Heart right ventricle (tissue), 16 donors: ENCODE measurements at regions not wholly inside any gene's neighbourhood (a gene's known extent, or its start where the extent isn't known, plus 50 kb on each side); places are given as distances from the start of the nearest gene placed in this dataset.

Source experiments
- ATAC-seq, 8 donors: fragments of 200-7000 bp; cut with Tn5 transposase; one replicate each; pipeline ENCODE4 v1.9.1; 2020; ENCODE audit warnings: mild to moderate bottlenecking in 8 of 8, moderate library complexity in 8 of 8, moderate number of reproducible peaks in 1 of 8
- DNase-seq, 2 donors: peaks; one replicate each; pipeline ENCODE4 v3.0.0-alpha.2; 2020
- H3K27ac ChIP-seq, 10 donors: fragments of 200-600 bp; sonication (generic) in 2 of 10; one replicate each; pipeline versions ENCODE4 v1.5.0 to v1.8.0; 2020 to 2022; ENCODE audit warnings: mild to moderate bottlenecking in 3 of 10
- H3K27me3 ChIP-seq, 7 donors: fragments of 200-600 bp; one replicate each; pipeline ENCODE4 v1.8.0; 2021 to 2022; ENCODE audit warnings: mild to moderate bottlenecking in 2 of 7
- H3K36me3 ChIP-seq, 9 donors: fragments of 200-600 bp; sonication (generic) in 1 of 9; one replicate each; pipeline versions ENCODE4 v1.5.0 to v1.8.0; 2020 to 2022; ENCODE audit warnings: mild to moderate bottlenecking in 2 of 9
- H3K4me1 ChIP-seq, 9 donors: fragments of 200-600 bp; sonication (generic) in 1 of 9; one replicate each; pipeline versions ENCODE4 v1.5.0 to v1.8.0; 2020 to 2022; ENCODE audit warnings: mild to moderate bottlenecking in 4 of 9
- H3K4me3 ChIP-seq, 10 donors: fragments of 200-600 bp; sonication (generic) in 2 of 10; one replicate each; pipeline versions ENCODE4 v1.5.0 to v1.8.0; 2020 to 2022; ENCODE audit warnings: mild to moderate bottlenecking in 7 of 10, moderate library complexity in 2 of 10
- H3K9me3 ChIP-seq, 11 donors: fragments of 200-600 bp in 10 of 11; sonication (generic) in 2 of 11; one replicate each; pipeline versions ENCODE4 v1.5.0 to v1.8.0; 2013 to 2022; ENCODE audit warnings: mild to moderate bottlenecking in 2 of 11, control low read depth in 1 of 11, moderate library complexity in 1 of 11
- CTCF ChIP-seq, 9 donors: fragments of 200-600 bp; sonication (generic) in 2 of 9; IDR thresholded peaks; one replicate each; pipeline versions ENCODE4 v1.5.0 to v1.8.0; 2021 to 2022; ENCODE audit warnings: antibody characterized with exemption in 9 of 9, mild to moderate bottlenecking in 5 of 9, moderate library complexity in 1 of 9
- WGBS, 2 donors: extraction: QIAGEN DNeasy Blood & Tissue Kit; methylation state at CpG; one replicate each; pipeline ENCODE4 v1.1.7; 2013; ENCODE audit warnings: inconsistent platforms in 1 of 2; 5-methylcytosine and 5-hydroxymethylcytosine counted together
- intact Hi-C, 10 donors: fragments of 100-400 bp; cut with DNase I; formaldehyde crosslinking; loops; one replicate each; pipeline versions ENCODE4 v1.11.1 to v1.14.2; 2022
- donor health status: Arrhythmogenic right ventricular cardiomyopathy.
- donor health status: ischemic (EF 13 %, LVEDD 7.1; RV severe dilation, severe dysfunction).
- donor health status: healthy with polysubstance abuse.
- donor health status: DM: no; HTN: yes; CAD: no.
- donor health status: DM: no; HTN: no; CAD: no.
- donor health status: ischemic (EF 25% LVEDD 6.9; RV normal size, moderate dysfunction).
- donor health status: ischemic (EF 25% LVEDD 5.7; RV mildly dilated, moderate dysfunction).
- donor health status: healthy.
- donor health status: DM: yes; HTN: yes; CAD: no.
- donor health status: Ischemic cardiomyopathy.
- donor health status: ischemic (EF 35%, LVEDD 5.7; RV mildly dilated, moderate dysfunction).
- donor health status: nonischemic (EF 11% LVEDD 7.7; RV severe dilation, severe dysfunction).
- donor health status: DM: yes; HTN: yes; CAD: no.
- donor health status: PGD.
- donor health status: ischemic (EF 29% LVEDD 5.4; RV normal size, mild dysfunction).
- donor health status: nonischemic (EF 23%, LVEDD 6.1; RV moderate dilation, normal function).

DNA sequence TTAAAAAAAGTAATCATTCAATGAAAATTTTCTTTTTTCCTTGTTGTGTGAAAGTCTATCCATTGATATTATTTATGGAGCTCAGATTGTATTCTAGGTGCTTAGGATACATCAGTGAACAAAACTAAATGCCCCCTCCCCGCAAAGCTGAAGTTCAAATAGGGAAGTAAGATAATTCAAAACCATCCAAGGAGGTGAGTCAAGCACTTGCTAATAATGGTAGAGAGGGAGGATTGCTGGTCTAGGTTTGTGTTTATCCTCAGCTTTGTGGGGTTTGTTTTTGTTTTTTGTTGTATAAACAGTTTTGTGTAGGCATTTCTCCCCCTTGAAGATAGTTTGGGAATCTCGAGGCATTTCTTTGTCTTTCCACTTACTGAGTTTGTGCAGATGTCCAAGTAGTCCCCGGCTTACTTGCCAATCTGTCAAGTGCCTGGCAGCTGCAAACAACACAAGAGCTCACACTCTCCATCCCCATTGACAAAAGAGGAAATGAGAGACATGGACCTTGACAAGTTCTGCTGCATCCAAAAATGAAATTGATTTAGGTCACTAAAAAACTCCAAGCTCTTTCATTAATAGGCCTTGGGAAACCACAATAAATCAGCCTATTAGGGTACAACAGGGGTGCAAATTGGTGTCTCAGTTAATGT lies 575.8 kb upstream of the TBL1XR1 start:
- peak overlapping the region in 2 of 10 donors; percentile 22 to 34 for H3K27ac ChIP-seq
- TF ChIP-seq CTCF (IDR thresholded peaks at IDR 0.05), result no peak
- H3K27me3 ChIP-seq, result no peaks in the 10 kb centered on the region
- WGBS, 2 donors, result 44 to 51% methylated on average over 3 of the region's 3 CpGs
- H3K9me3 ChIP-seq, result peaks cover 0 to 19% (median 5%) of the 10 kb centered on the region in 11 donors
- H3K4me1 ChIP-seq, result peaks cover 9 to 47% (median 25%) of the 10 kb centered on the region in 9 donors
- no peak overlapping the region for H3K4me3 ChIP-seq
- DNase-seq, result peak in 1 of 2 donors; percentile 22
- intact Hi-C loops, result loop anchor here in 5 of 10 donors (5.0 to 10.0 kb wide), 9 partner anchors 41 to 728 kb away; partner anchors contain the start of gene TBL1XR1 (in 1 of the 5)
- ATAC-seq, result peak in 7 of 8 donors; percentile 46 to 77 (median 60)
- H3K36me3 ChIP-seq, result no peaks in the 10 kb centered on the region

DNA sequence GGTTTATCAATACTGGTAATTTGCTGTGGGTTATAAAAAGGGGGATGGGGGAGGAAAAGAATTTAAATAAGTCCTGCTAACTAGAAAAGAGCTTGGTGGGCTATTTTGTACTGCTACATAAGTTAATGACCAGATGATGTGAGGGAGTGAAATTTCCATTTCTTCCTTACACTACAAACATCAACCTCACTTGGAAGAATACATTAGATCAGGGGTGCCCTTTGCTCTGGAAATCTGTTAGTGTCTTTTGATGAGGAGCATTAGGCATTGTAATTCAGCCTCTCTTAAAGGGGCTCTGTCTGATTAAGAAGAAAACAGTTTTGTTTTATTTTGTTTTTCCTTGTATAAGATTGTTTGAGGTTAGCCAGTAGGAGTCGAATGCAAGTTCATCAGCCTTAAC lies 576.4 kb upstream of the TBL1XR1 start:
- Histone ChIP-seq H3K36me3 (no peaks in the 10 kb centered on the region), H3K27me3 (no peaks in the 10 kb centered on the region), H3K4me1 (peaks cover 9 to 54% (median 30%) of the 10 kb centered on the region in 9 donors), H3K9me3 (peaks cover 0 to 12% (median 0%) of the 10 kb centered on the region in 11 donors), H3K4me3 (no peak overlapping the region), H3K27ac (peak overlapping the region in 2 of 10 donors; percentile 22 to 34)
- ATAC-seq, result no peak
- intact Hi-C loops, result loop anchor here in 5 of 10 donors (5.0 to 10.0 kb wide), 9 partner anchors 41 to 729 kb away; partner anchors contain the start of gene TBL1XR1 (in 1 of the 5)
- 88 to 92% methylated on average over 1 of the region's 1 CpG for WGBS, 2 donors
- TF ChIP-seq CTCF (IDR thresholded peaks at IDR 0.05), result no peak
- no peak for DNase-seq

- Histone ChIP-seq H3K36me3 (no peaks in the 10 kb centered on the region), H3K27me3 (no peaks in the 10 kb centered on the region), H3K4me1 (peaks cover 6 to 65% (median 33%) of the 10 kb centered on the region in 9 donors), H3K27ac (peak overlapping the region in 1 of 10 donors; percentile 1), H3K9me3 (no peaks in the 10 kb centered on the region), H3K4me3 (no peak overlapping the region)
- intact Hi-C loops, result loop anchor here in 5 of 10 donors (1.0 to 10.0 kb wide), 9 partner anchors 182 to 732 kb away; partner anchors contain the start of gene TBL1XR1 (in 1 of the 5)
- TF ChIP-seq CTCF (IDR thresholded peaks at IDR 0.05), result no peak
- 52 to 62% methylated on average over 6 of the region's 6 CpGs for WGBS, 2 donors
- peak in 1 of 8 donors; percentile 6 for ATAC-seq
- DNase-seq, result no peak
Observed at GRCh38 chr3:177776661-177777101, 579.4 kb upstream of the TBL1XR1 start.

GRCh38 chr3:177777699-177778098 lies 580.4 kb upstream of the TBL1XR1 start:
- Histone ChIP-seq H3K36me3 (no peaks in the 10 kb centered on the region), H3K9me3 (no peaks in the 10 kb centered on the region), H3K4me3 (no peak overlapping the region), H3K27me3 (no peaks in the 10 kb centered on the region), H3K27ac (no peak overlapping the region), H3K4me1 (peaks cover 10 to 62% (median 36%) of the 10 kb centered on the region in 9 donors)
- intact Hi-C loops, result loop anchor here in 5 of 10 donors (1.0 to 10.0 kb wide), 9 partner anchors 183 to 733 kb away; partner anchors contain the start of gene TBL1XR1 (in 1 of the 5)
- ATAC-seq (peak in 2 of 8 donors; percentile 25 to 51), DNase-seq (peak; percentile 22 to 46)
- WGBS, 2 donors, result 90 to 100% methylated on average over 1 of the region's 1 CpG
- peak; percentile 22 to 71 (median 57) for TF ChIP-seq CTCF (IDR thresholded peaks at IDR 0.05)
